ENCODE measurements at regions not wholly inside any gene's neighbourhood (a gene's known extent, or its start where the extent isn't known, plus 50 kb on each side); places are given as distances from the start of the nearest gene placed in this dataset.

- H3K27ac Mint-ChIP-seq, result no peak overlapping the region
Measured at GRCh38 chrX:63514569-63515080, 163.5 kb upstream of the SPIN4 start.

GRCh38 chrX:63513825-63514568, 162.9 kb upstream of the SPIN4 start:
- Mint-ChIP-seq H3K4me3 (no peak overlapping the region), H3K27ac (no peak overlapping the region), H3K27me3 (ENCODE audit: low read depth) (no peaks in the 10 kb centered on the region), H3K4me1 (ENCODE audit: low read depth) (peaks cover 7% of the 10 kb centered on the region), H3K36me3 (ENCODE audit: low read depth) (peaks cover 3% of the 10 kb centered on the region), H3K9me3 (no peaks in the 10 kb centered on the region)
- no peak for DNase-seq
- intact Hi-C loops (cut with micrococcal nuclease), result no loop called here
- CTCF ChIA-PET, result no interaction called here

More at GRCh38 chrX:63514569-63515080, 163.5 kb upstream of the SPIN4 start:
- H3K9me3 Mint-ChIP-seq, result no peaks in the 10 kb centered on the region
- H3K4me1 Mint-ChIP-seq (ENCODE audit: low read depth), result peaks cover 7% of the 10 kb centered on the region
- CTCF ChIA-PET, result no interaction called here
- no peaks in the 10 kb centered on the region for H3K27me3 Mint-ChIP-seq (ENCODE audit: low read depth)
- peaks cover 5% of the 10 kb centered on the region for H3K36me3 Mint-ChIP-seq (ENCODE audit: low read depth)
- no peak for DNase-seq
- intact Hi-C loops (cut with micrococcal nuclease), result no loop called here
- H3K4me3 Mint-ChIP-seq, result no peak overlapping the region

- intact Hi-C loops (cut with micrococcal nuclease), result no loop called here
- H3K36me3 Mint-ChIP-seq (ENCODE audit: low read depth), result peaks cover 3% of the 10 kb centered on the region
- H3K9me3 Mint-ChIP-seq, result no peaks in the 10 kb centered on the region
- no peak for DNase-seq
- H3K4me1 Mint-ChIP-seq (ENCODE audit: low read depth), result peaks cover 7% of the 10 kb centered on the region
- H3K4me3 Mint-ChIP-seq, result no peak overlapping the region
- no peaks in the 10 kb centered on the region for H3K27me3 Mint-ChIP-seq (ENCODE audit: low read depth)
- CTCF ChIA-PET, result no interaction called here
- no peak overlapping the region for H3K27ac Mint-ChIP-seq
Measured at GRCh38 chrX:63511361-63511760, 160.2 kb upstream of the SPIN4 start.

GRCh38 chrX:63508668-63509067, 157.5 kb upstream of the SPIN4 start:
- no peaks in the 10 kb centered on the region for H3K9me3 Mint-ChIP-seq
- H3K27ac Mint-ChIP-seq, result no peak overlapping the region
- CTCF ChIA-PET, result no interaction called here
- DNase-seq, result no peak
- H3K4me1 Mint-ChIP-seq (ENCODE audit: low read depth), result peaks cover 5% of the 10 kb centered on the region
- no peak overlapping the region for H3K4me3 Mint-ChIP-seq
- peaks cover 5% of the 10 kb centered on the region for H3K36me3 Mint-ChIP-seq (ENCODE audit: low read depth)
- intact Hi-C loops (cut with micrococcal nuclease), result no loop called here
- H3K27me3 Mint-ChIP-seq (ENCODE audit: low read depth), result no peaks in the 10 kb centered on the region

- intact Hi-C loops (cut with micrococcal nuclease), result no loop called here
- Mint-ChIP-seq H3K4me1 (ENCODE audit: low read depth) (peaks cover 7% of the 10 kb centered on the region), H3K27ac (no peak overlapping the region), H3K9me3 (no peaks in the 10 kb centered on the region), H3K36me3 (ENCODE audit: low read depth) (peaks cover 5% of the 10 kb centered on the region), H3K4me3 (no peak overlapping the region), H3K27me3 (ENCODE audit: low read depth) (no peaks in the 10 kb centered on the region)
- no peak for DNase-seq
- CTCF ChIA-PET, result no interaction called here
Measured at GRCh38 chrX:63506320-63506719, 155.2 kb upstream of the SPIN4 start.

GRCh38 chrX:63503541-63503940, 152.4 kb upstream of the SPIN4 start:
- no peaks in the 10 kb centered on the region for H3K27me3 Mint-ChIP-seq (ENCODE audit: low read depth)
- intact Hi-C loops (cut with micrococcal nuclease), result no loop called here
- H3K9me3 Mint-ChIP-seq, result no peaks in the 10 kb centered on the region
- H3K27ac Mint-ChIP-seq, result no peak overlapping the region
- no peak overlapping the region for H3K4me3 Mint-ChIP-seq
- peaks cover 2% of the 10 kb centered on the region for H3K4me1 Mint-ChIP-seq (ENCODE audit: low read depth)
- CTCF ChIA-PET, result no interaction called here
- peaks cover 10% of the 10 kb centered on the region for H3K36me3 Mint-ChIP-seq (ENCODE audit: low read depth)
- no peak for DNase-seq

GRCh38 chrX:63488546-63489373, 137.6 kb upstream of the SPIN4 start:
- Mint-ChIP-seq H3K36me3 (ENCODE audit: low read depth) (peaks cover 41% of the 10 kb centered on the region), H3K27ac (no peak overlapping the region), H3K4me1 (ENCODE audit: low read depth) (peaks cover 2% of the 10 kb centered on the region), H3K27me3 (ENCODE audit: low read depth) (no peaks in the 10 kb centered on the region), H3K4me3 (no peak overlapping the region), H3K9me3 (peaks cover 17% of the 10 kb centered on the region)
- CTCF ChIA-PET, result no interaction called here
- intact Hi-C loops (cut with micrococcal nuclease), result no loop called here
- DNase-seq, result no peak

- DNase-seq, result no peak
- no peak overlapping the region for H3K4me3 Mint-ChIP-seq
- intact Hi-C loops (cut with micrococcal nuclease), result no loop called here
- CTCF ChIA-PET, result no interaction called here
- no peaks in the 10 kb centered on the region for H3K4me1 Mint-ChIP-seq (ENCODE audit: low read depth)
- H3K36me3 Mint-ChIP-seq (ENCODE audit: low read depth), result peaks cover 52% of the 10 kb centered on the region
- H3K9me3 Mint-ChIP-seq, result peaks cover 20% of the 10 kb centered on the region
- H3K27ac Mint-ChIP-seq, result no peak overlapping the region
- no peaks in the 10 kb centered on the region for H3K27me3 Mint-ChIP-seq (ENCODE audit: low read depth)
Measured at GRCh38 chrX:63475200-63475599, 124.1 kb upstream of the SPIN4 start.

- no peak overlapping the region for H3K27ac Mint-ChIP-seq
- peaks cover 26% of the 10 kb centered on the region for H3K36me3 Mint-ChIP-seq (ENCODE audit: low read depth)
- intact Hi-C loops (cut with micrococcal nuclease), result no loop called here
- no peak overlapping the region for H3K4me3 Mint-ChIP-seq
- peaks cover 13% of the 10 kb centered on the region for H3K9me3 Mint-ChIP-seq
- H3K27me3 Mint-ChIP-seq (ENCODE audit: low read depth), result no peaks in the 10 kb centered on the region
- no peak for DNase-seq
- no peaks in the 10 kb centered on the region for H3K4me1 Mint-ChIP-seq (ENCODE audit: low read depth)
- CTCF ChIA-PET, result no interaction called here
Measured at GRCh38 chrX:63471004-63471403, 119.9 kb upstream of the SPIN4 start.

GRCh38 chrX:63470506-63470905, 119.4 kb upstream of the SPIN4 start:
- H3K27me3 Mint-ChIP-seq (ENCODE audit: low read depth), result no peaks in the 10 kb centered on the region
- DNase-seq, result no peak
- intact Hi-C loops (cut with micrococcal nuclease), result no loop called here
- H3K4me3 Mint-ChIP-seq, result no peak overlapping the region
- CTCF ChIA-PET, result no interaction called here
- peaks cover 8% of the 10 kb centered on the region for H3K9me3 Mint-ChIP-seq
- H3K36me3 Mint-ChIP-seq (ENCODE audit: low read depth), result peaks cover 21% of the 10 kb centered on the region
- no peak overlapping the region for H3K27ac Mint-ChIP-seq
- no peaks in the 10 kb centered on the region for H3K4me1 Mint-ChIP-seq (ENCODE audit: low read depth)

GRCh38 chrX:63466690-63467089, 115.6 kb upstream of the SPIN4 start:
- Mint-ChIP-seq H3K4me3 (no peak overlapping the region), H3K27me3 (ENCODE audit: low read depth) (no peaks in the 10 kb centered on the region), H3K36me3 (ENCODE audit: low read depth) (peaks cover 25% of the 10 kb centered on the region), H3K27ac (no peak overlapping the region), H3K9me3 (peaks cover 14% of the 10 kb centered on the region), H3K4me1 (ENCODE audit: low read depth) (no peaks in the 10 kb centered on the region)
- intact Hi-C loops (cut with micrococcal nuclease), result no loop called here
- no peak for DNase-seq
- CTCF ChIA-PET, result no interaction called here

- H3K36me3 Mint-ChIP-seq (ENCODE audit: low read depth), result peaks cover 37% of the 10 kb centered on the region
- DNase-seq, result no peak
- CTCF ChIA-PET, result no interaction called here
- no peak overlapping the region for H3K27ac Mint-ChIP-seq
- H3K9me3 Mint-ChIP-seq, result peaks cover 25% of the 10 kb centered on the region
- no peak overlapping the region for H3K4me3 Mint-ChIP-seq
- no peaks in the 10 kb centered on the region for H3K27me3 Mint-ChIP-seq (ENCODE audit: low read depth)
- no peaks in the 10 kb centered on the region for H3K4me1 Mint-ChIP-seq (ENCODE audit: low read depth)
- intact Hi-C loops (cut with micrococcal nuclease), result no loop called here
Measured at GRCh38 chrX:63458981-63459380, 107.8 kb upstream of the SPIN4 start.

- intact Hi-C loops (cut with micrococcal nuclease), result no loop called here
- no peaks in the 10 kb centered on the region for H3K27me3 Mint-ChIP-seq (ENCODE audit: low read depth)
Measured at GRCh38 chrX:63453571-63453970, 102.4 kb upstream of the SPIN4 start.

More at GRCh38 chrX:63453571-63453970, 102.4 kb upstream of the SPIN4 start:
- no peak overlapping the region for H3K27ac Mint-ChIP-seq
- DNase-seq, result no peak
- no peaks in the 10 kb centered on the region for H3K4me1 Mint-ChIP-seq (ENCODE audit: low read depth)
- no peak overlapping the region for H3K4me3 Mint-ChIP-seq
- H3K36me3 Mint-ChIP-seq (ENCODE audit: low read depth), result peaks cover 46% of the 10 kb centered on the region
- CTCF ChIA-PET, result no interaction called here
- H3K9me3 Mint-ChIP-seq, result peaks cover 37% of the 10 kb centered on the region
